Breast epithelium (tissue), 4 donors: ENCODE measurements at regions not wholly inside any gene's neighbourhood (a gene's known extent, or its start where the extent isn't known, plus 50 kb on each side); places are given as distances from the start of the nearest gene placed in this dataset.

ENCODE experiments used
- DNase-seq, 2 donors: peaks; one replicate each; pipeline ENCODE4 v3.0.0-alpha.2; 2019; ENCODE audit warnings: low spot score in 2 of 2
- H3K27ac ChIP-seq, 2 donors: fragments of 200-600 bp; sonication (generic) in 1 of 2; one replicate each; pipeline ENCODE4 v1.5.1; 2016 to 2019; ENCODE audit warnings: mild to moderate bottlenecking in 1 of 2
- H3K27me3 ChIP-seq, 2 donors: fragments of 200-600 bp; sonication (generic) in 1 of 2; one replicate each; pipeline versions ENCODE4 v1.5.1 to v1.6.0; 2017 to 2019; ENCODE audit warnings: control low read depth in 1 of 2, mild to moderate bottlenecking in 1 of 2
- H3K36me3 ChIP-seq: fragments of 200-600 bp; one replicate; pipeline ENCODE4 v1.5.1; 2019
- H3K4me1 ChIP-seq, 2 donors: fragments of 200-600 bp; sonication (generic); one replicate each; pipeline ENCODE4 v1.5.1; 2016 to 2019; ENCODE audit warnings: control low read depth in 1 of 2
- H3K4me3 ChIP-seq, 3 donors: fragments of 200-600 bp; sonication (generic); 1 replicate in 2 of 3; 2 replicates in 1 of 3; pipeline ENCODE4 v1.5.1; 2016 to 2019; ENCODE audit warnings: mild to moderate bottlenecking in 3 of 3, moderate library complexity in 2 of 3
- H3K9me3 ChIP-seq, 2 donors: fragments of 200-600 bp; sonication (generic) in 1 of 2; one replicate each; pipeline ENCODE4 v1.5.1; 2016 to 2019; ENCODE audit warnings: control low read depth in 1 of 2
- POLR2A ChIP-seq: fragments of 450-650 bp; IDR thresholded peaks from one replicate; pipeline ENCODE4 v1.6.1; 2016; ENCODE audit warnings: antibody characterized with exemption, mild to moderate bottlenecking, moderate library complexity
- POLR2AphosphoS5 ChIP-seq, 3 donors: sonication (generic); formaldehyde crosslinking; IDR thresholded peaks; one replicate each; pipeline ENCODE4 v1.6.1; 2017; ENCODE audit warnings: antibody characterized with exemption in 3 of 3
- intact Hi-C: fragments of 100-400 bp; cut with DNase I; formaldehyde crosslinking; loops from one replicate; pipeline ENCODE4 v1.15.1; 2023; ENCODE audit warnings: low total_unique reads
- TF ChIP-seq, protein P1 (sequence below), 3 donors: fragments of 450-650 bp; IDR thresholded peaks; one replicate each; pipeline ENCODE4 v1.5.1; 2016 to 2017; ENCODE audit warnings: antibody characterized with exemption in 3 of 3, mild to moderate bottlenecking in 3 of 3, moderate library complexity in 3 of 3

DNA sequence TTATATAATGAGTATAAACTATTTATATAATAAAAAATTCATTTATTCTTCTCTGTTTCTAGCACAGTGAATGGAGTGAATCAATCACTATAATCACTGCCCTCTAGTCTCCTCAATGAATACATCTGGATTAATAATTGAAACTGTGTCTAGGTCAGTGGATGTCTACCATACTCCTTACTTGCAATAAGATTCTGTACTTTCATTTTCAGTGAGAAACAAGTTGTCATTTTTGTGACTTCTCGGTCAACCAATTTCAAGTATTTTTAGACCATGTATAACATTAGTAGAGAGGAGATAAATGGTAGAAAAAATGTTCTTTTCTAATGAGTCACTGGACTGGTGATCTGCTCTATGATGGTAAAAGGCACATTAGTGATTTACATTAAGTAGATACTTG lies 799.6 kb upstream of the CHAC2 start:
- Histone ChIP-seq H3K4me1 (no peaks in the 10 kb centered on the region), H3K4me3 (no peak overlapping the region), H3K27ac (no peak overlapping the region), H3K27me3 (no peaks in the 10 kb centered on the region), H3K36me3 (no peaks in the 10 kb centered on the region), H3K9me3 (no peaks in the 10 kb centered on the region)
- intact Hi-C loops: no loop called here
- TF ChIP-seq, protein P1, sequence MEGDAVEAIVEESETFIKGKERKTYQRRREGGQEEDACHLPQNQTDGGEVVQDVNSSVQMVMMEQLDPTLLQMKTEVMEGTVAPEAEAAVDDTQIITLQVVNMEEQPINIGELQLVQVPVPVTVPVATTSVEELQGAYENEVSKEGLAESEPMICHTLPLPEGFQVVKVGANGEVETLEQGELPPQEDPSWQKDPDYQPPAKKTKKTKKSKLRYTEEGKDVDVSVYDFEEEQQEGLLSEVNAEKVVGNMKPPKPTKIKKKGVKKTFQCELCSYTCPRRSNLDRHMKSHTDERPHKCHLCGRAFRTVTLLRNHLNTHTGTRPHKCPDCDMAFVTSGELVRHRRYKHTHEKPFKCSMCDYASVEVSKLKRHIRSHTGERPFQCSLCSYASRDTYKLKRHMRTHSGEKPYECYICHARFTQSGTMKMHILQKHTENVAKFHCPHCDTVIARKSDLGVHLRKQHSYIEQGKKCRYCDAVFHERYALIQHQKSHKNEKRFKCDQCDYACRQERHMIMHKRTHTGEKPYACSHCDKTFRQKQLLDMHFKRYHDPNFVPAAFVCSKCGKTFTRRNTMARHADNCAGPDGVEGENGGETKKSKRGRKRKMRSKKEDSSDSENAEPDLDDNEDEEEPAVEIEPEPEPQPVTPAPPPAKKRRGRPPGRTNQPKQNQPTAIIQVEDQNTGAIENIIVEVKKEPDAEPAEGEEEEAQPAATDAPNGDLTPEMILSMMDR (IDR thresholded peaks at IDR 0.05): no peak
- TF ChIP-seq POLR2A (no peak), POLR2AphosphoS5 (IDR thresholded peaks at IDR 0.05) (no peak)
- DNase-seq: no peak

DNA sequence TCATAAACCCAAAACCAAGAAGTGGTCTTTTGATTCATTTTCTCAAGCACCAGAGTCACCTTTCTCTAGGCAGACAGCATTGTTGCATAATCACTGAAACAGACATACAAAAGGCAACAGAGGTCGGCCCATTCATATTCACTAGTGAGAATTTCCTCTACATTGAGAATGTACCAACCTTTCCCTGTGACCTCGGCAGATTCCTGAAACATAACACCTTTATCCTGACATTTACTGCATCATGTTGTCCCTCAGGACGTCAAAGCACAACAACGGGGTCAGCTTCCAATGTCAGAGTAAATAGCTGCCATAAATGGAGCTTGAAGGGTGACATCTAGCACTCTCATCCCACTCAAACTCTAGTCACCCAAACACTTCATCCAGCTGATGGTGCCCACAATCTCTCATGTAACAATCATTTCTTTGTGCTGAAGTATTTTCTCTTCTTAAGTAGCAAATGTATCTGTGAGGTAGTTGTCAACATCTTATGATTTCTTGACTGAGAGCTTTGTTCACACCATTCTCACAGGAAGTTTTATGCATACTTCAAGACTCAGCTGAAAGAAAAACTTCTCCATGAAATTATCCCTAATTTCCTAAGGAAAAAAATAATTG lies 802.6 kb upstream of the CHAC2 start:
- Histone ChIP-seq H3K4me3 (no peak overlapping the region), H3K9me3 (no peaks in the 10 kb centered on the region), H3K27ac (no peak overlapping the region), H3K4me1 (no peaks in the 10 kb centered on the region), H3K36me3 (no peaks in the 10 kb centered on the region), H3K27me3 (no peaks in the 10 kb centered on the region)
- TF ChIP-seq, protein P1 (IDR thresholded peaks at IDR 0.05): no peak
- TF ChIP-seq POLR2A (no peak), POLR2AphosphoS5 (IDR thresholded peaks at IDR 0.05) (no peak)
- intact Hi-C loops: no loop called here
- no peak for DNase-seq

DNA sequence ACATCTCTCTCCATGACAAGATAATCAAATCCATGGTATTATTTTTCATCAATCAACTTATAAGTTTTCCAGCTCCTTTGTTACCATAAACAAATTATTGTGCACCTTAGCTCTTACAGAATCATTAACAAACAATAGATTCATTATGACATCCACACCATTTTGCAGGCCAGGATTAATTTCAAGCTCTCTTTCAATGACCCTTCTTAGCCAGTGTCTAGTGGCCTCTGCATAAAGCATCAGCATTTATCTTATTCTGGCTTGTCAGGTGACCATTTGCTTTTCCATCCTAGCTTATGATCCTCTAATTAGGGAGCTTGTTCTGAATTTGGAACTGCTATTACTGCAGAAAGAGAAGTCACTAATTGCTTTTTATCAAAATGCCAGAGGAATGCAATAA lies 806.2 kb upstream of the CHAC2 start:
- intact Hi-C loops: no loop called here
- H3K36me3 ChIP-seq: no peaks in the 10 kb centered on the region
- H3K4me1 ChIP-seq: no peaks in the 10 kb centered on the region
- no peaks in the 10 kb centered on the region for H3K27me3 ChIP-seq
- no peak for DNase-seq
- no peaks in the 10 kb centered on the region for H3K9me3 ChIP-seq
- TF ChIP-seq POLR2AphosphoS5 (IDR thresholded peaks at IDR 0.05) (no peak), POLR2A (no peak)
- TF ChIP-seq, protein P1 (IDR thresholded peaks at IDR 0.05): no peak
- no peak overlapping the region for H3K27ac ChIP-seq
- H3K4me3 ChIP-seq: no peak overlapping the region

DNA sequence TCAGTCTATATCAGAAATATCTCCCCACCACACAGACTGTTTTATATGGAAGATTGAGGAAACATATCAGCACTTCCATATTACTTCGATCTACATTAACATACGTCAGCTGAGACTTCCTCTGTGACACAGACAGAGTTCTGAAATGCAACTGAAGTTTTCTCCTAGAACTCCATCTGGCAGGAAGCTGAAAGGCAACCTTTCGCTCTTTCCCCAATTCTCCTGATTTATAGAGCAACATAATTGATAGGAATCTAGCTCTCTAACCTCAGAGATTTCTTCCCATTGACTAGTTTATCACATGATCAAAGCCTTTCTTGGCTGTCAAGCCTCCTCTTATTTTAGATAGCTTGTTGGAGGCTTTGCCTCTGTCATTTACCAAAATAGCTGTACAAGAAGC lies 806.7 kb upstream of the CHAC2 start:
- no peak overlapping the region for H3K4me3 ChIP-seq
- H3K36me3 ChIP-seq: no peaks in the 10 kb centered on the region
- intact Hi-C loops: no loop called here
- H3K27ac ChIP-seq: no peak overlapping the region
- H3K27me3 ChIP-seq: no peaks in the 10 kb centered on the region
- TF ChIP-seq POLR2A (no peak), POLR2AphosphoS5 (IDR thresholded peaks at IDR 0.05) (no peak)
- TF ChIP-seq, protein P1 (IDR thresholded peaks at IDR 0.05): no peak
- H3K4me1 ChIP-seq: no peaks in the 10 kb centered on the region
- no peaks in the 10 kb centered on the region for H3K9me3 ChIP-seq
- DNase-seq: no peak

DNA sequence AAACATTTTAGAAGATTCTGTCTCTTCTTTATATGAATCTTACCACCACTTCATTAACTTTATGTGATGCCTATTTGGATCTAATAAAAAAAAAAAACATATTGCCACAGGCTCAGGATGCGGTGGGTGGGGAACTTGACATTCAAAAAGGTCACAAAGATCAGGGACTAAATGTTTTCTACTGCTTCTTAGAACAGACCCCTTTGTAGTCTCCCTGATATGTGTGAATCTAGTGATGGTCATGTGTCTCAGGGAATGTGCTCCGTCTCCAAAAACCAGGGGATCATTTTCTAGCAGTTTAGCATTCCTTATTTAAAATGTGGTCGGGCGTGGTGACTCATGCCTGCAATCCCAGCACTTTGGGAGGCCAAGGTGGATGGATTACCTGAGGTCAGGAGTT lies 807.8 kb upstream of the CHAC2 start:
- intact Hi-C loops: no loop called here
- DNase-seq: no peak

DNA sequence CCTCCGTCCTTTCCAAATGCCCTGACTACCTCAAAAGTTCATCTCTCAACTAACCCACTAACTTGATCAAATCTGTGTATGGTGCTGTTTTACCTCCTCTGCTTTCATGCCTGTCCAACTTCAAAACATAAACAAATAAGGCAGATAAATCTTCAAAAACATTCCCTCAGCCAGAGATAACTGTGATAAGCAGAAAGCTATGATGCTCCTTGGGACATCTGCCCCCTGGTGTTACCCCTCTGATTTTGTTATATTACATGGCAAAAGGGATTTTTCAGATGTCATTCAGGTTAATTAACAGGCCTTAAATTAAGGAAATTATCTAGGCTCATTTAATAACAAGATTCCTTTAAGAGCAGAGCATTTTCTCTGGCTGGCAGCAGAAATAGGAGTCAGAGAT lies 810.8 kb upstream of the CHAC2 start:
- no peaks in the 10 kb centered on the region for H3K27me3 ChIP-seq
- no peak overlapping the region for H3K4me3 ChIP-seq
- no peak for DNase-seq
- no peak overlapping the region for H3K27ac ChIP-seq
- no peaks in the 10 kb centered on the region for H3K36me3 ChIP-seq
- TF ChIP-seq POLR2AphosphoS5 (IDR thresholded peaks at IDR 0.05) (no peak), POLR2A (no peak)
- TF ChIP-seq, protein P1 (IDR thresholded peaks at IDR 0.05): no peak
- no peaks in the 10 kb centered on the region for H3K9me3 ChIP-seq
- intact Hi-C loops: no loop called here
- H3K4me1 ChIP-seq: no peaks in the 10 kb centered on the region

More for the DNA sequence above, 807.8 kb upstream of the CHAC2 start:
- Histone ChIP-seq H3K9me3 (no peaks in the 10 kb centered on the region), H3K27ac (no peak overlapping the region), H3K27me3 (no peaks in the 10 kb centered on the region), H3K36me3 (no peaks in the 10 kb centered on the region), H3K4me3 (no peak overlapping the region), H3K4me1 (no peaks in the 10 kb centered on the region)
- no peak for TF ChIP-seq POLR2AphosphoS5 (IDR thresholded peaks at IDR 0.05)
- TF ChIP-seq POLR2A: no peak
